ENCODE measurements at regions not wholly inside any gene's neighbourhood (a gene's known extent, or its start where the extent isn't known, plus 50 kb on each side); places are given as distances from the start of the nearest gene placed in this dataset.

GRCh38 chr14:94924189-94924588 is 154.3 kb upstream of the GSC start:
- no peak overlapping the region for H2BK20ac ChIP-seq (ENCODE audit: low read length)
- no peak overlapping the region for H2BK120ac ChIP-seq (replicated peaks; ENCODE audit: low read depth, low read length)
- DNase-seq (ENCODE audit: low read depth in 1 of 2, low spot score in 2 of 2) = no peak
- no peaks in the 10 kb centered on the region for H3K36me3 ChIP-seq (ENCODE audit: control insufficient read depth in 2 of 4, insufficient read depth in 4 of 4, low read length in 3 of 4)
- ChIA-PET CTCF (ENCODE audit: partially characterized antibody) (interaction anchor here (1.0 kb wide), 1 partner anchor 59 kb away, joined by 3 read pairs; no protein-coding TSS in a partner anchor), POLR2A (ENCODE audit: partially characterized antibody) (no interaction called here)
- H2BK15ac ChIP-seq (ENCODE audit: low read length) = no peak overlapping the region
- no peaks in the 10 kb centered on the region for H3K27me3 ChIP-seq (replicated peaks in 1 of 4; ENCODE audit: control insufficient read depth in 3 of 4, extremely low read depth in 1 of 4, insufficient read depth in 3 of 4, low read length in 3 of 4)
- H3K18ac ChIP-seq (ENCODE audit: extremely low read depth, low read length) = no peak overlapping the region
- no peaks in the 10 kb centered on the region for H3K9me3 ChIP-seq (ENCODE audit: insufficient read depth in 2 of 2, low read depth in 1 of 2, low read length in 1 of 2)
- H4K91ac ChIP-seq (replicated peaks; ENCODE audit: insufficient read length, low read length) = no peak overlapping the region
- H3K14ac ChIP-seq (ENCODE audit: insufficient read length) = no peak overlapping the region
- H3K79me2 ChIP-seq (ENCODE audit: control insufficient read depth in 1 of 2, insufficient read depth in 2 of 2, low read length in 2 of 2) = no peaks in the 10 kb centered on the region
- no peak overlapping the region for H3K9ac ChIP-seq (replicated peaks in 1 of 4; ENCODE audit: extremely low read depth in 1 of 4, low read depth in 3 of 4, low read length in 3 of 4)
- no peak for FAIRE-seq
- no peak overlapping the region for H4K5ac ChIP-seq (ENCODE audit: insufficient read length, low read depth, low read length)
- H3K79me1 ChIP-seq (ENCODE audit: low read depth, low read length) = no peaks in the 10 kb centered on the region
- H3K23ac ChIP-seq (ENCODE audit: insufficient read length) = no peak overlapping the region
- no peak overlapping the region for H3K27ac ChIP-seq (ENCODE audit: low read depth, low read length)
- no peak overlapping the region for H4K8ac ChIP-seq (ENCODE audit: extremely low read depth, insufficient read depth, low read length)
- H2BK12ac ChIP-seq (ENCODE audit: low read depth, low read length) = no peak overlapping the region
- no peak overlapping the region for H3K4ac ChIP-seq (replicated peaks; ENCODE audit: insufficient read length, low read depth, low read length)
- H3K23me2 ChIP-seq (ENCODE audit: low read depth, low read length) = no peaks in the 10 kb centered on the region
- H2AK5ac ChIP-seq (ENCODE audit: low read depth, low read length) = no peak overlapping the region
- 84% methylated on average over 4 of the region's 4 CpGs; no CpG with 5 or more reads in 1 of the 2 experiments for whole genome bisulfite sequencing, 2 experiments (ENCODE audit: extremely low coverage in 1 of 2, insufficient coverage in 1 of 2, insufficient read length in 1 of 2, insufficient replicate concordance in 2 of 2, low coverage in 1 of 2, low lambda C conversion rate in 2 of 2, missing lambda C conversion rate in 1 of 2)
- TF ChIP-seq SRF (IDR thresholded peaks at IDR 0.05; ENCODE audit: low read depth, low read length) = no peak
- no peak for TF ChIP-seq USF2 (IDR thresholded peaks at IDR 0.05; ENCODE audit: low read length)
- TF ChIP-seq SIX5 (IDR thresholded peaks at IDR 0.05; ENCODE audit: low read depth, low read length) = no peak
- TF ChIP-seq KDM4A (IDR thresholded peaks at IDR 0.05; ENCODE audit: low read depth, low read length, severe bottlenecking) = no peak
- no peak for TF ChIP-seq JUND (IDR thresholded peaks at IDR 0.05; ENCODE audit: low read length)
- no peaks in the 10 kb centered on the region for H4K20me1 ChIP-seq (replicated peaks in 1 of 2; ENCODE audit: control insufficient read depth in 1 of 2, insufficient read depth in 2 of 2, low read length in 2 of 2)
- H3K4me1 ChIP-seq (replicated peaks in 1 of 4; ENCODE audit: control insufficient read depth in 3 of 4, insufficient read depth in 4 of 4, low read length in 3 of 4) = no peaks in the 10 kb centered on the region
- H2BK5ac ChIP-seq (ENCODE audit: low read depth, low read length) = no peak overlapping the region
- no peak overlapping the region for H3K56ac ChIP-seq (replicated peaks; ENCODE audit: insufficient read length, low read depth, low read length)
- H3K4me3 ChIP-seq (ENCODE audit: extremely low read depth in 1 of 4, insufficient read depth in 2 of 4, low read depth in 3 of 4, low read length in 4 of 4) = no peak overlapping the region
- no peak overlapping the region for H2AFZ ChIP-seq (ENCODE audit: low read length)
- H3K4me2 ChIP-seq (ENCODE audit: insufficient read depth in 1 of 2, low read depth in 2 of 2, low read length in 2 of 2) = no peak overlapping the region

All from H1 (cell line).